B cell (primary cell): ENCODE measurements at regions not wholly inside any gene's neighbourhood (a gene's known extent, or its start where the extent isn't known, plus 50 kb on each side); places are given as distances from the start of the nearest gene placed in this dataset.

Experiments
- ATAC-seq: fragments of 200-7000 bp; cut with Tn5 transposase; one replicate; pipeline ENCODE4 v1.10.0; 2021; ENCODE audit warnings: low read depth, mild to moderate bottlenecking, moderate number of reproducible peaks, moderate library complexity
- CTCF ChIA-PET: fragments of 350-600 bp; sonication (Branson Sonifier 250); formaldehyde crosslinking; loops from one replicate; lab custom pipeline; 2021; ENCODE audit warnings: antibody characterized with exemption, inconsistent platforms; lab: Charles Lee
- POLR2A ChIA-PET: fragments of 350-600 bp; sonication (Branson Sonifier 250); formaldehyde crosslinking; loops from one replicate; lab custom pipeline; 2021; ENCODE audit warnings: antibody characterized with exemption; lab: Charles Lee
- DNase-seq: peaks from one replicate; pipeline ENCODE4 v3.0.0; 2013
- H2AFZ ChIP-seq: 2 replicates; pipeline ENCODE4 v1.6.1; 2012; ENCODE audit warnings: mild to moderate bottlenecking, low read depth, low read length; ENCODE audit not compliant: insufficient read depth, poor library complexity, severe bottlenecking
- H3K27ac ChIP-seq, 2 donors: 1 replicate in 1 of 2; 2 replicates in 1 of 2; pipeline ENCODE4 v1.5.1; 2012 to 2013; ENCODE audit warnings: low read length in 2 of 2, mild to moderate bottlenecking in 2 of 2, moderate library complexity in 1 of 2
- H3K27me3 ChIP-seq, 4 experiments: fragments of 200-600 bp in 1 of 4; sonication (generic) in 1 of 4; replicated peaks in 1 of 4; 1 replicate in 2 of 4; 2 replicates in 2 of 4; pipeline versions ENCODE4 v1.6.1 to v1.7.0; 2013 to 2016; ENCODE audit warnings: low read length in 3 of 4, mild to moderate bottlenecking in 2 of 4, mixed read lengths in 1 of 4, moderate library complexity in 1 of 4; ENCODE audit not compliant: insufficient read depth in 4 of 4, control insufficient read depth in 3 of 4; ENCODE audit errors: control extremely low read depth in 1 of 4
- H3K36me3 ChIP-seq, 2 experiments: replicated peaks in 1 of 2; 1 replicate in 1 of 2; 2 replicates in 1 of 2; pipeline versions ENCODE4 v1.6.1 to v1.7.1; 2013; ENCODE audit warnings: low read length in 1 of 2; ENCODE audit not compliant: insufficient read depth in 2 of 2, control insufficient read depth in 1 of 2; ENCODE audit errors: control extremely low read depth in 1 of 2, extremely low read depth in 1 of 2
- H3K4me1 ChIP-seq, 2 donors: fragments of 200-600 bp in 1 of 2; sonication (generic) in 1 of 2; 1 replicate in 1 of 2; 2 replicates in 1 of 2; pipeline versions ENCODE4 v1.5.1 to v1.6.1; 2013 to 2017; ENCODE audit warnings: low read length in 2 of 2; ENCODE audit not compliant: control insufficient read depth in 2 of 2, insufficient read depth in 2 of 2
- H3K4me2 ChIP-seq: replicated peaks from 2 replicates; pipeline ENCODE3; 2012; ENCODE audit warnings: mild to moderate bottlenecking, low read depth, low read length; ENCODE audit not compliant: poor library complexity, severe bottlenecking
- H3K4me3 ChIP-seq, 5 experiments: fragments of 200-600 bp in 1 of 5; sonication (generic) in 1 of 5; 1 replicate in 3 of 5; 2 replicates in 2 of 5; pipeline versions ENCODE4 v1.5.1 to v1.7.0; 2011 to 2016; ENCODE audit warnings: low read length in 4 of 5, mild to moderate bottlenecking in 4 of 5, low read depth in 2 of 5, control low read depth in 1 of 5, moderate library complexity in 1 of 5; ENCODE audit not compliant: insufficient read depth in 1 of 5; ENCODE audit errors: control extremely low read depth in 1 of 5, extremely low read depth in 1 of 5
- H3K79me2 ChIP-seq: fragments of 200-600 bp; sonication (generic); one replicate; pipeline ENCODE4 v1.6.0; 2016; ENCODE audit warnings: low read length; ENCODE audit not compliant: control insufficient read depth, insufficient read depth
- H3K9ac ChIP-seq: fragments of 200-600 bp; sonication (generic); 2 replicates; pipeline ENCODE4 v1.6.1; 2017; ENCODE audit warnings: mild to moderate bottlenecking, low read length, moderate library complexity
- H3K9me3 ChIP-seq, 3 donors: one replicate each; pipeline versions ENCODE4 v1.6.1 to v1.7.1; 2013; ENCODE audit warnings: low read length in 2 of 3; ENCODE audit not compliant: control insufficient read depth in 2 of 3, insufficient read depth in 1 of 3; ENCODE audit errors: control extremely low read depth in 1 of 3
- H4K20me1 ChIP-seq: 2 replicates; pipeline ENCODE4 v1.6.0; 2012; ENCODE audit warnings: mild to moderate bottlenecking, low read length; ENCODE audit not compliant: insufficient read depth, control insufficient read depth, poor library complexity, severe bottlenecking
- H3K27ac Mint-ChIP-seq: one replicate; pipeline ENCODE4 v1.8.0; 2021; ENCODE audit warnings: mixed read lengths
- H3K27me3 Mint-ChIP-seq: one replicate; pipeline ENCODE4 v1.8.0; 2021; ENCODE audit warnings: mixed read lengths
- H3K4me1 Mint-ChIP-seq: one replicate; pipeline ENCODE4 v1.8.0; 2021; ENCODE audit warnings: mixed read lengths
- H3K4me3 Mint-ChIP-seq: one replicate; pipeline ENCODE4 v1.8.0; 2021; ENCODE audit warnings: mixed read lengths
- H3K9me3 Mint-ChIP-seq: one replicate; pipeline ENCODE4 v1.8.0; 2022; ENCODE audit warnings: mixed read lengths; ENCODE audit not compliant: insufficient read depth
- CTCF ChIP-seq: fragments of 200-600 bp; IDR thresholded peaks from one replicate; pipeline ENCODE4 v1.8.0; 2022; ENCODE audit warnings: antibody characterized with exemption, mild to moderate bottlenecking
- EZH2 ChIP-seq: IDR thresholded peaks from 2 replicates; pipeline ENCODE4 v1.6.1; 2012; ENCODE audit warnings: borderline replicate concordance, low read depth, mild to moderate bottlenecking, moderate library complexity, low read length; ENCODE audit not compliant: insufficient read depth, poor library complexity, severe bottlenecking
- WGBS: methylation state at CpG from one replicate; pipeline ENCODE4 v1.1.5; 2013; ENCODE audit warnings: missing lambda C conversion rate; ENCODE audit not compliant: insufficient coverage; 5-methylcytosine and 5-hydroxymethylcytosine counted together
- intact Hi-C: fragments of 100-400 bp; cut with micrococcal nuclease; formaldehyde crosslinking; loops from one replicate; pipeline ENCODE4 v1.10.0; 2022

DNA sequence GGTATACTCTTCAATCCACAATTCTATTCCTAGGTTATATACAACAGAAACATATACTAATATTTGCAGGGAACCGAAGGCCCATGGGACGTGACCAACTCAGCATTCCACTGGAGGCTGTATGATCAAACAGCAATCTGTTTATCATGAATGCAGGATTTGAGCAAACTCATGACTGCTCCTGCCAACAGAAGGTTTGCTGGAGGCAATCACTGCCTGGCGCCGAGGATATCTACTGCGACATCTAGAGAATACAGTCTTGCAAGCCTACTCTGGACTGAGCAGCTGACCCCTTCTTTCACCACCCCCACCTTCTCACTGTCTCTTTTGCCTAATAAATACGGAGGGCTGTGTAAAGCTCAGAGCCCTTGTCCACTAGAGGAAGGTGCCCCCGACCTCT lies 90.5 kb upstream of the CDH10 start:
- POLR2A ChIA-PET = no interaction called here
- no peak overlapping the region for H3K4me3 Mint-ChIP-seq
- no peak overlapping the region for H3K9ac ChIP-seq
- DNase-seq (no peak), ATAC-seq (no peak)
- intact Hi-C loops = no loop called here
- H3K9me3 Mint-ChIP-seq = peaks cover 2% of the 10 kb centered on the region
- no peak overlapping the region for H3K27ac ChIP-seq
- no peak overlapping the region for H2AFZ ChIP-seq
- no peak overlapping the region for H3K4me2 ChIP-seq
- H3K79me2 ChIP-seq = no peaks in the 10 kb centered on the region
- no peaks in the 10 kb centered on the region for H3K4me1 Mint-ChIP-seq
- no peaks in the 10 kb centered on the region for H3K27me3 ChIP-seq
- no peak overlapping the region for H3K27ac Mint-ChIP-seq
- TF ChIP-seq CTCF (no peak), EZH2 (no peak)
- no peak overlapping the region for H3K4me3 ChIP-seq
- WGBS = 90% methylated on average over 6 of the region's 7 CpGs
- peaks cover 0 to 8% (median 0%) of the 10 kb centered on the region in 3 donors for H3K9me3 ChIP-seq
- H3K4me1 ChIP-seq = no peaks in the 10 kb centered on the region
- no peaks in the 10 kb centered on the region for H3K27me3 Mint-ChIP-seq
- H3K36me3 ChIP-seq = no peaks in the 10 kb centered on the region
- CTCF ChIA-PET = no interaction called here
- no peaks in the 10 kb centered on the region for H4K20me1 ChIP-seq

- Histone ChIP-seq H3K4me3 (no peak overlapping the region), H3K9me3 (peaks cover 0 to 3% (median 0%) of the 10 kb centered on the region in 3 donors), H3K27me3 (no peaks in the 10 kb centered on the region), H3K4me1 (no peaks in the 10 kb centered on the region), H3K36me3 (no peaks in the 10 kb centered on the region), H3K27ac (no peak overlapping the region), H2AFZ (no peak overlapping the region), H3K4me2 (no peak overlapping the region), H3K79me2 (no peaks in the 10 kb centered on the region), H3K9ac (no peak overlapping the region), H4K20me1 (no peaks in the 10 kb centered on the region)
- DNase-seq = no peak
- WGBS = 80% methylated on average over 1 of the region's 5 CpGs
- ChIA-PET CTCF (no interaction called here), POLR2A (no interaction called here)
- Mint-ChIP-seq H3K9me3 (peaks cover 8% of the 10 kb centered on the region), H3K4me3 (no peak overlapping the region), H3K4me1 (no peaks in the 10 kb centered on the region), H3K27me3 (no peaks in the 10 kb centered on the region), H3K27ac (no peak overlapping the region)
- TF ChIP-seq CTCF (no peak), EZH2 (no peak)
- intact Hi-C loops = no loop called here
- ATAC-seq = no peak
Measured at GRCh38 chr5:24732184-24732583, 87.4 kb upstream of the CDH10 start.
